NCI-H460 (cell line): ENCODE measurements at regions not wholly inside any gene's neighbourhood (a gene's known extent, or its start where the extent isn't known, plus 50 kb on each side); places are given as distances from the start of the nearest gene placed in this dataset.
"Not testable (repeated sequence)": the region's sequence is repeated elsewhere in the genome, so short reads cannot be mapped to it uniquely, and the experiment has no call there.

ENCODE experiments used
- DNase-seq: peaks from one replicate; pipeline ENCODE4 v3.0.0-alpha.2; 2016; ENCODE audit warnings: low read depth; ENCODE audit errors: extremely low read depth

DNA sequence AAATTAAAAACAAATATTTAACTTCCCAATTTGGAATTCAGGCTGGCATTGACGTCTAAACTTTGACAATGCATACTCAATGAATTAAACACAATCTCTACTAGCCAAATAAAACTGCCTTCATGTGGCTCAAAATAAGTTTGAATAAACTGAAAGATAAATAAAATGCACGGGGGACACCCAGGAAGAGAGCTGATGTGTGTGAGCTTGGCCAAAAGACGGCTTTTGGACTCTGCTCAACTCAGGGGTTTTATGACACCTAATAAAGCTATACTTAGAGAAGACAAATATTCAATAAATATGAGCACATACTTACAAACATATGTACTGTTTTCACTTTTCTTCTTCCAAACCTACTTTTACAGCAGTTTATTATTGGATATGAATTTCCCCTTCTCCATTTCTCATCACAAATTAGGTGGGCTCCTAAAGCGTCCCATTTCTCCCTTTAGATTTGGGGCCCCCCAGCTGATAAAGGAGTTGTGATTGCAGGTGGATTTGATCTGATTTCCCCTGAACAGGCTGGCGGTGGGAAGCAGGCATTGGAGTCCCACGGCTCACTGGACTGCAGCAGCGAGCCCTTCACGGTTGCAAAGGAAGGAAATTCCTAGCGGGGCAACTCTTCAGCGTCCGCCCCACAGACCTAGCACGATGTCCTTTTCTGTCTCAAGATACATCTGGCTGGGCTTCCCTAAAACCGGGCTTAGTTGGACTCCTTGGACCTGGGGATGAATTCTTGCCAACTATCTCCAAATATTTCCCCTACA is 79.6 kb downstream of the INSIG1 start:
- no peak for DNase-seq

DNA sequence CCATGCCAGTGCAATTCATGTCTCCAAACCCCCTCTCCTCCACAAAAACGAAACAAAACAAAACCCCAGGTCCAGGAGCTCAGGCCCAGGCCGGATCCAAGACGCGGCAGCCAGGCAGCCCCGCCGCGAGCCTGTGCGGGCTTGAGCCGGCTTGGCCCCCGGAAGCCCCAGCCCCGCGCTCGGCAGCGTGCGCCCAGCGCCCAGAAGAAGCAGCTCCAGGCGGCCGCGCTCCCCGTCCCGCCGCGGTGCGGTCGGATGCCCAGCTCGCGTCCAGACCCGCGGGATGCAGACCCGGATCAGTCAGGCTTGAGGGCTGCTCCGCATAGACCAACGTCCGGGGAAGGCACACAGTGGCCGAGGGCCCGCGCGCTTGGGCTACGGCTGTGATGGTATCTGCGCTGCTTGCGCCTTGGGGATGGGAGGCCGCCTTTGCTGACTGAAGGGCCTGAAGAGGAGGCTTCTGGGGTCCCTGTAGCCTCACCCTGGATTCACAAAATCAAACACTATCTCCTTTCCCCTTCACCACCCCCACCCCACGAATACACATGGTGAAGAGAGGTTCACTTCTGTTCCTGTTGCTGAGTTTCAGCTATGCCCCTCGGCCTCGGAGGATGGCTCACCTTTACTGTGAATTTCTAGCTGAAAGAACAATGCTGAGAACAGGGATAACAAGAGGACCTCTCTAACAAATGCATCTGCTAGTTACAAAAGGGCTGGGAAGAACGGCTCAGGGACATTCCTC is 79.9 kb upstream of the EN2 start:
- DNase-seq: no peak

DNA sequence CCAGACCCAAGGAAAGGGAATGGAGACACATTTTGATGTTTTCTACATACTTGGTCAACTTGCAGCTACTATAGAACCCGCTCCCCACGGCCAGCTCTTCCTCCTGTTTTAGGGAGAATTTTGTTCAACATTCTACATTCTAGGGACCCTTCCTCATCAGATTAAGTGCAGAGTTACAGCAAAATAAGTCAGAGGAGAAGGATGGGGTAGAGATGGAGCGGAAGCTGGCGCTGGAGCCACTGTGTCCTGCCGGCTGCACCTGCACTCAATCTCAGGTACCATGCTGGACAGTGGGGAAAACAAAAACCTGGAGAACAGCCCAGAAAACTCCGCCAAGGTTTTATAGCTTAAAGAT is 79.4 kb upstream of the EN2 start:
- no peak for DNase-seq

DNA sequence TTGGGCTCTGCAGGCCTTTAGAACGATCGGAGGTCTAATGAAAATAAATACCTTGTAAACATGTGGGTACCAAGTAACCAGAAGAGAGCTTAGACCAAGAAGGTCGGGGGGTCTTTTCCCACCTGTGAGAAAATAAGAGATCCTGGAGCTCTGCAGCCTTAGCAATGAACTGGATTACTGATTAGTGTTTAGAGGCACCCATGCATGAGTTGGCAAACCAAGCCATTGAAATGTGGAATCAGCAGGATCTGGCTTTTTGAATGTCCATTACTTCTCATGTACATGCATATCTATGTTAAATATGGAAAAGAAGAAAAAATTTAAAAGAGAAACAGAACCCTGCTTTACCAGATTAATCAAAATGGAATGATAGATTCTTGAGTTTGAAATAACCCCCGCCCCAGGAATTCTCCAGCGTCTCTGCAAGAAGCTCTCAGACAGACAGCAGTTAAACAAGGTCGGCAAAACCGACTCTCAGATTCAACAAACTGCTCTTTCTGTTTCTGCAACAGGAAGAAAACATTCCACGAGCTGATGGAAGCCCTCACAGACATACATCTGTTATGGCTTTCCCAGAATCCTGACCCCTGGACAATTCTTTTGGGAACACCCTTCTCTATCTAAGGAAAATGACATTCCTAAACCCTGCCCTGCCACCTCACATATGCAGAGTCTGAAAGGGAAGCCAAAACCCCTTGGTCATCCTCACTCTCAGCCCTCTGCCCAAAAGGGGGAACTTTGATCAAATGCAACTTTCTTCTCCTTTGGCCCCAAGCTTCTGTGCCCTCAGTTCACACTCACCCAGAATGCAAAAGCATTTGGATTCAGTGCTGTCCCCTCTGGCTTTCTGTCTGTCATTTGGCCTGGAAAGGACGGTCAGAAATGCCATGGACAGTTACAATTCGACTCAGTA is 78.7 kb upstream of the EN2 start:
- no peak for DNase-seq

DNA sequence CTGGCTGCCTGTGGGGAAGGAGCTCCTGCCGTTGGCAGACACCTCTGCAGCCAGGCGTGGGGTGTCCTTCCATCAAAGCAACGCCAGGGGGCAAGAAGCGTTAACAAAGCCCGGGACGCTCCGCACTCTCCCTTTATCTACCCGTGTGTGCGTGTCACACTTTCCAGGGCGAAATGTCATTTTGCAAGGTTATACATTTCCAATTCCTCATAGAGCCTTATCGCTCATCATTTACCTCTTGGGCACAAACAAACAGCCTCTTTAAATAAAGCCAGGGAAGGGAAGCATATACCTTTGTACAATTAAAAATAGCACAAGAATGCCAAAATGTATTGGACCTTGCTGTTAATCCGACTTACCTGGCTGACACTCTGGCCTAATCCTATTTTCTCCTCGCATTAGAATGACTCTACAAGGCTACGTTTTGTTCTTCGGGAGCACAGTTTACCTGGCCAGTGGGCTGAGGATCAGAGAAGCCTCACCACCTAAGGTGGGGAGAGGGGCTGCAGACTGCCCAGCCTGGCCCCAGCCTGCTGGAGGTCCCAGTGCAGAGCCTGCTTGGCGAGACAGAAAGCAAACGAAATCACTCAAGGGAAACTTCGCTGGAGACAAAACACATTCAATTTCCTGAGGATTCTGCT is 77.6 kb upstream of the EN2 start:
- DNase-seq: peak; percentile 71

DNA sequence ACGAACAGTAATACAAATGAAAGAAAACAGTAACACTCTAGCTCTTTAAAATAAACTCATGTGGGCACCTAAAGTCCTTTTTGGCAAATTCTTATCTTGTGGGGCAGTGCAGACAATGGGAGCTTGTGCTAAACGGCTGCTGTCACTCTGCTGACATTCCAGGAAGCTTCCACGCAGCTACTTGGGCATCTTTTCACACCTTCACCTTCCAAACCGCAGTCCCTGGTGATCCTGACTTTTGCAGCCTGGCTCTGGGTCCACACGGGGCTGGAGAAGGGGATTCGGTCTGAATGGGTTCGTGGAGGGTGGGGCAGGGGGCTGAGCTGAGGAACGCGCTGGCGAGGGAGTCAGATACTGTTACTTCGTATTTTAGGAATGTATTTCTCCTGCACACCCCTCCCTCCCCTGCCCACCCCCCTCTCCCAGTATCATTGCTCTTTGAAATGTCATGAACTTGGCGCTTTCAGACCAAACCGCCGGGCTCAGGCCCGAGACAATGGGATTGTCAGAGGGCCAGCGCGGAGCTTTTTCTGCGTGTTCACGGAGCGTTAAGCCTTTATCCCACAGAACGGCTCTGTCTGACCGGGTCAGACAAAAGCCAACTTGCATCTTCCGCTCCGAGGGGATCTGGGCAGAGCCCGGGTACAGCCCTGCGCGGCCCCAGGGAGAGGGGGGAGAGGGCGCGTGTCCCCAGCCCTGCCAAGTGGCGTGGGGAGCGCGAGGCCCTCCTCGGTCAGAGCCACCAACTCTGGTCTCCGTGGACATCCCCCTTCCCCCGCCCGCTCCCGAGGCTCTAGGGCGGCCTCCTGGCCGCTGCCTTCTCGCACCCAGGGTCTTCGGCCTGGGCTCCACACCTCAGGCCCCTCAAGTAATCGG is 76.7 kb upstream of the EN2 start:
- no peak for DNase-seq

DNA sequence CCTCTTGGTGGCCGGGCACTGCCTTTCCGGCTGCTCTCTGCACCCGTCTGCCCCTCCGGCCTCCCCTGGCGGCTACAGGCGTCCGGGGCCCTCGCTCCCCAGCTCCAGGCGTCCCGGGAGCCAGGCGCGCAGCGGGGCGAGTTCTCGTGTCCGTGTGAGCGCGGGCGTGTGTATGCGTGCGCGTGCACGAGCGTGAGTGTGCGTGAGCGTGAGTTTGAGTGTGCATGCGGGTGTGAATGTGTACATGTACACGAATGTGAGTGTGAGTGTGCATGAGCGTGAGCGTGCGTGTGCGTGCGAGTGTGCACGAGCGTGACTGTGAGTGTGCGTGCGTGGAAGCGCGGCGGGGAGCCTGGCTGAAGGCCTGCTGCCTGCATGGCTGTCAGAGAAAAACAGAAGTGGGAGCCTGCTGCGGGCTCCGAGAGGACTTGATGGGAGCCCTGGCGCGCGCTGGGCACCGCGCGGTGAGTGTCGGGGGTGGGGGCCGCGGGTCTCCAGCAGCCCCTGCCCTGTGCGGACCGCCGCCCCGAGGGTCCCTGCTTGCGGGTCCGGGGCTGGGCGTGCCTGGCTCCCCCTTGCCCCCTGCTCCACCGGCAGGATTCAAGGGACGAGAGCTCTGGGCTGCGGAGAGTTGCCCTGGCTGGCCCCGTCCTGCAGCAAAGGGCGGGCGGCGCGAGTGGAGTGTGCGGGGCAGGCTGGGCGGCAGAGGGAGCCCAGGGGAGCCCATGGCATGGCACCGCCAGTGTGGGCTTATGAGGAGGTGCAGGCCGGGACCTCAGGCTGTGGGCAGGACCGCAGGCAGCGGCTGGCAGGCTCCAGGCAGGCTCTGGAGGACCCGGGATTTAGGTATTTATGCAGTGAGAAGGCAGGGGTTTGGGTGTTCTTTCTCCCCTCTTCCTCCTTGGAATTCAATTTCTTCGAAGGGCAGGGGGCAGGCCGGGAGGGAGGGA is 75.8 kb upstream of the EN2 start:
- no peak for DNase-seq

DNA sequence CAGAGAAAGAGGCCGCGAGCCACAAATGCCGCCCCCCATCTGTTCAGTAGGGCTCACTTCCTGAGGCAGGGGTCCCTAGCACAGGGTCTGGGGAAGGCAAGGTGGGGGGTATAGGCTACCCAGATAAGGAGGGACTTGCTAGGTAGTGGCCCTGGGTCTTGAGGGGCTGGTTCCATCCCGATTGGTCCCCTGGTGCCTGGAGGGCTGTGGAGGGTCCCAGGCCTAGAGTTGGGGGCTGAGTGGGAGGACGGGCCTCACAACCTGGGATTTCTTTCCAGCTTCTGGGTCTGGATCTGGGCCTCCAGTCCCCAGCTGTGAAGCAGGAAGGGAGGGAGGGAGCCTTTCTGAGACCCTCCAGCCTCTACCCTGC is 75.1 kb upstream of the EN2 start:
- DNase-seq: no peak

DNA sequence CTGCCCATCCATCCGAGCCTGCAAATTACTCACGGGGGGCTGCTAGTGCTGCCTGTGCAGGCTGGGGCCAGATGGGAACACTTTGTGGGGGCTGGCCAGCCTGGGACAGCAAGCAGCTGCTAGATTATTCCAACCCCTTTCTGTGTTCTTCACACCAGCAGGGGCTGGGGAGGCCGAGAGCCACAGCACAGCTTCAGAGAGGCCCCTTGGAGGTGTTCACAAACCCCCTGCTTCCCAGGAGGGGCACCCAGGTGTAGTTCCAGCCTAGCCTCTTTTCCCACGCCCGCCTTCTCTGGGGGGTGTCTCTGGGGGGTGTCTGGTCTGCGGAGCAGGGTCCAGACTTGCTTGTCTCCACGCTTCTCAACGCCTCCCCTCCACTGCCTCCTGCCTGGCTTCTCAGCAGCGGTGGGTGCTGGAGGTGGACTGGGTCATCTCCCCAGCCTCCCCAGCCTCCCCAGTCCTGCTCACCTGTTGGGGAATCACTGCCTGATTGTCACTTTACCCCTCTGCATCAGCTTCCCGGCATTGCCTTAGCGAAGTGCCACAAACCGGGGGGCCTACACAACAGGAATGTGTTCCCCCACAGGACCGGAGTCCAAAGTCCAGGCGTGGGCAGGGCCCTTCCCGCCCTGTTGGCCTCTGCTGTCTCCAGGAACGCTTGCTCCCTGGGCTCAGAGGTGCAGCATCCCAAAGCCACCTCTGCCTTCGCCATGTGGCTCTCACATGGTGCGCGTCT is 74.0 kb upstream of the EN2 start:
- DNase-seq: no peak

DNA sequence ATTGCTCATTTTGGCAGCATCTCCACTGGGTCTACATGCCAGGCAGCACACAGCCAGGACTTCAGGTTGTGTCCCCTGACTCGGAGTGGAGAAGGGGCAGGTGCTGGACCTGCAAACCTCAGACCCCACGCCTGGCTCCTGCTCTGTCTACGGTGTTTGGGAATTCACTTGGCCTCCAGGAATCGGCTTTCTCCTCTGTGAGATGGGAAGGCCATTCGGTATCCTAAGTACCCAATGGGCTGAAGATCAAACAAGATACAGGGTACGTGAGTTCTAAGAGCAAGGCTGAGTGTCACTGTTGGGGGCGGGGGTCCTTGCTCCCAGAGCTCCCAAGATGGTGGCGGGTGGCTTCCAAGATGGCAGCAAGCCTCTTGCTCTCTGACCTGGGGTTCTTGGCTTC is 73.2 kb upstream of the EN2 start:
- no peak for DNase-seq

DNA sequence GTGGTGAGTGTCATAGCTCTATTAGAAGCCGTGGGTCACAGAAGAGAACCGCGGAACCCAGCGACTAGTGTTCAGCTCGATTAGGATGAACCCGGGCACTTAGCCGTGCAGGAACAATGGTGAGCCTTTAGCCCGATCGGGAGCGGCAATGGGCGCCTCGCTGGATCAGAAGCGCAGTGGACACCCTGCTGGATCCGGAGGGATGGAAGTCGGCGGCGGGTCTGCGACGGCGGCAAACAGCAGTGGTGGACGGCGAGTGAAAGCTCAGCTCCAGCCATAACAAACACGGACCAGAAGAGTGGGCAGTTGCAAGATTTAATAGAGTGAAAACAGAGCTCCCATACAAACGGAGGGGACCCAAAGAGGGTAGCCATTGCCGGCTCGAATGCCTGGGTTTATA is 72.7 kb upstream of the EN2 start:
- not testable (repeated sequence) for DNase-seq

DNA sequence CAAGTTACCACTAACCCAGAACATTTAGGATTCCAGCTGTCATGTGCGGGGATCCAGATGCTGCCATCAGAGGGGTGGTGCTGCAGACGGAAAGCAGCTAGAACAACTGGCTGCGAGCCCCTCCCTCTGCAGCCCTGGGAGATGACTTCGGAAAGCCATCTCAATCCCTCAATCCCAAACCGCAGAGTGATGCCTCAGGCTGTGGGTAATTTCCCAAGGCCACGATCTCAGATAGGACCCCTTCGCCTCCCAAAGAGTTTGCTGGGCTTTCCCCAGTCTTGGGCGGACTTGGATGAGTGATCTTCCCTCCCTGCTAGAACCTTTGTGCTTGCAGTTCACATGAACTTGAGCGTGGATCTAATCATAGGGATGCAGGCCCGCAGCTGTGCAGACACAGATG is 71.3 kb upstream of the EN2 start:
- no peak for DNase-seq

DNA sequence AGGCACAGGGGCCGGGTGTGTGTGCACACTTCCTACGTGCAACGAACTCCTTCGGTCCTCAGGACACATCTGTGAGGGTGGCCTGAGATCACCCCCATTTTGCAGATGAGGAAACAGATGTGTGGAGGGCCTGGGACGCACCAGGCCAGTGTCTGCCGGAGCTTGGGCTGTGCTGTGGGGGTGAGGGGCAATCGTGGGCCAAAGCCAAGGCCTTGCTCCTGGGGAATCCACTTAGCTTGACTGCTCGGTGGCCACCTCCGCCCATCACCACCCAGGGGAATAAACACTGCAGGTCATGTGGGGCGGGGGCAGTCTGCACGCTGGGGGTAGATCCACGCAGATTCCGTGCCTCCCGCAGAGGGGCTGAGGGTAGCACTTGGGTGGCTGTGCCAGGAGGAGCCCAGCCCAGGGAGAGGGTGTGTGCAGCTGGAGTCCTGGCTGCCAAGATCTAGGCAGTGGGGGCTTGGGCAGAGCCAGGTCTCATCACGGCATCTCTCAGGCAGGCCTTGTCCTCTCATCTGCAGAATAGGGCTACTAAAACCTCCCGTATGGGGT is 70.8 kb upstream of the EN2 start:
- DNase-seq: no peak

DNA sequence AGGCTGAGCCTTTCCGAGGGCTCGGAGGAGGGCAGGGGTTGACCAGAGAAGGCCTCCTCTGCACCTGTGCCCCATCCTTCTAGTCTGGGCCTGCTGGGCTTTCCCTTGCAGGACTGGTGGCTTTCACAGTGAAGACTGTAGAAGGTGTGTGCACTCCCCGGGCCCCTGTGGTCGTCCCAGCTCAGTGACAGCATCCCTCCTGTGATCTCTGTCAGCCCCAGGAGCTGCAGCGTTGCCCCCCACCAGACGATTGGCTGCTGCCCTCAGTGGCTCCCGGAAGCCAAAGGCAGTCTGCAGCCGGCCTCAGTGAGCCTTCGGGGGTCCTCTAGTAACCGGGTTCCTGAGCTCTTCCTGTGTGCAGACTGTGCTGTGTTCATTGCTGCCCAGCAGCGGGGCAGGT is 69.4 kb upstream of the EN2 start:
- no peak for DNase-seq

DNA sequence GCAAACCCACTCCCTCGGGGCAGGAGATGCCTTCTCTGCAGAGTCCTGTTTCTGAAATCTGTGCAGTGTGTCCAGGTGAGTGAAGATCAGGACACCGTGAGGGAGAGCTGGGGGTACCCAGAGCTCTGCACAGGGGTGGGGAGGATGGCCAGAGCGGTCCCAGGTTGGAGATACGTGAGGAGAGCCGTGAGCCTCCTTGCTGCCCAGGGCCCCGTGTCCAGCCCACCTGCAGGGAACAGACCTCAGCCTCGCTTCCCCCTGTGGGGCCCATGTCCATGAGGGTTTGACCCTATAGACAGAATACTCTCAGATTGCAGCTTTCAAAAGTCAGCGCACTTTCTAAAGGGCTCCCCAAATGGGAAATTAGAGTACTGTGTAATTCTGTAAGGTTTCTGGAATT is 66.5 kb upstream of the EN2 start:
- no peak for DNase-seq

DNA sequence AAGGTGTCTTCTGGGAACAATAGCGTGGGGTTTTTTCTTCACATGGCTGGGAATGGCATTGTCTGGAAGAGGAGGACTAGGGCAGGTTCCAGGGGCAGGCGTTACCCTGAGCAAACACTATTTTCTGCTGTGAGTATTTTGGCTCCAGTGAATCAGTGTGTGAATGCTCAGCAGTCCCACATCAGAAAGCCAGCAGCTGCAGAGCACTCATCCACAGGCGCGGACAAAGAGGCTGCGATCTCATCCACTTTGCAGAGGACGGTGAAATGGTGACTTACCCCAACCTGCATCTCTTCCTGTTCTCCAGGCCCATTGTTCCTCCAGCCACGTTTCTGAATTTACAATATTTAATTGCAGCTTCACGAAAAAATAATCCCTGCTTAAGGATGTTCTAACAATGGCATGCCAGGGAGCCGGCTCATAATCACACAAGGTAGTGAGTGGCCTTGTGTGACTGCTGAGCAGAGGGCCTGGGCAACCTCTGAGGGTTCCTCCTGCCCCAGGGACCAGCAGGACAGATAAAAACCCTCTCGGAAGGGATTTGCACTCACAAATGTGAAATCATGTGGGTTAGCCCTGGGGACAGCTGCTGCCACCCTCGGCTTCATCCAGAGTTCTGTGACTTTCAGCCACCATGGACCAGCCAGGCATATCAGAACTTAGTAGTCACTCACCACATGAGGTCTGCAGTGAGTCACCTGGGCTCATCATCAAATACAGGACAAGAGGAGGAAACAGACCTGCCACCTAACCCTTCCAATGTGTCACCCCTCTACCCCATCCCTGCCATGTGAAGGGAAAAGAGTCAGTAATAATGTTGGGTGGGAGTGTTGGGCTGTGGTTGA is 65.0 kb upstream of the EN2 start:
- no peak for DNase-seq

DNA sequence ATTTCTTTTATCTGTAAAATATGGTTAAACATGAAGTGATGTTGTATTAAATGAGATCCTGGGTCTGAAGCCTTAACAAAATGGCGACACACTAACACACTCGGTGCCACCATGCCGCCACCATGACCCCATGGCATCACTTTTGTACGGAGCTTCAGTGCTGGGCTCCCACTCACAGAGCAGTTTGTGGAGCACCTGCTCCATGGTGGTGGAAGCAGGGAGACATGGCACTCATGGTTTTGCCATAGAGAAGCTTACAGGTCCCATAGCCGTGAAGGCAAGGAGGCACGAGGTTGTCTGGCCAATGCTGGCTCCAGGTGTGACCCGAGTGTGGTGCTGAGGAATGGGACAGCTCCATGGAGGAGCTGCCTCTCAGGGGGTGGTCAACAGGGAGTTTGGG is 63.5 kb upstream of the EN2 start:
- DNase-seq: no peak
